ENCODE measurements at regions not wholly inside any gene's neighbourhood (a gene's known extent, or its start where the extent isn't known, plus 50 kb on each side); places are given as distances from the start of the nearest gene placed in this dataset.
A peak's percentile ranks its signal among the peaks of the same experiment; 100 is the strongest.

DNA sequence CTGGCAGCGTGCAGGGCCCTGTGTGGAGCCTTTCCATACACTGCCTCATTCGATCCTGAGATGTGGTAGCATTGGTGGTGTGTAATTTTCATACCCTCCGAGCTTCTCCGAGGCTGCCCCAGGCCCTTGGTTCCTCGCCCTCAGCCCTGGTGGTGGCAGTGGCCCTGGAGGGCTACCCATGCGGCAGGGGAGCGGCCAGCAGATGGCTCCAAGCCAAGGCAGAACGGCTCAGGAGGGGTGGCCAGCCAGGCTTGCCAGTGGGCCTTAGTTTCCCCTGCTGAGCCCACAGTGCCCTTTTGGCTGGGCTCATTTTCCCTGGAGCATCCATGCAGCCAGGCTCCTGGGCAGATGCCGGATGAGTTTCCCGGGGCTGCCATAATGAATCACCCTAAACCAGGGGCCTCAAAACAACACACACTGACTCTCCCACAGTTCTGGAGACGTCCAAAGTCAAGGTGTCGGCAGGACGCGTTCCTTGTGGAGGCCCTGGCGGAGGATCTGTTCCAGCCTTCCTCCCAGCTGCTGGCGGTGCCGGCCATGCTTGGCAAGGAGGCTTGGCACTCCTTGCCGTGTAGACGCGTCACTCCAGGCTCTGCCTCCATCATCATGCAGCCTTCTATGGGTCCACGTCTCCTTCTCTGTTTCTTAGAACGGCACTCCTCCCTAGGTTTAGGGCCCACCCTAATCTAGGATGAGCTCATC is 158.8 kb upstream of the GSE1 start:
- H3K9me3 ChIP-seq (ENCODE audit: low read depth, low read length) = no peaks in the 10 kb centered on the region
- no peak for TF ChIP-seq POLR2AphosphoS5 (IDR thresholded peaks at IDR 0.05; ENCODE audit: borderline replicate concordance, low read depth, low read length)
- TF ChIP-seq FOXP2 (optimal IDR thresholded peaks at IDR 0.05; ENCODE audit: control extremely low read depth, extremely low read length, insufficient read depth) = no peak
- no peak for TF ChIP-seq EZH2 (IDR thresholded peaks at IDR 0.05)
- no peak overlapping the region for H3K9ac ChIP-seq (ENCODE audit: insufficient read length)
- no peak overlapping the region for H3K4me3 ChIP-seq
- DNase-seq (ENCODE audit: low read depth, low spot score) = no peak
- no peak overlapping the region for H3K27ac ChIP-seq
- no peaks in the 10 kb centered on the region for H3K36me3 ChIP-seq (ENCODE audit: insufficient read depth, low read length)

DNA sequence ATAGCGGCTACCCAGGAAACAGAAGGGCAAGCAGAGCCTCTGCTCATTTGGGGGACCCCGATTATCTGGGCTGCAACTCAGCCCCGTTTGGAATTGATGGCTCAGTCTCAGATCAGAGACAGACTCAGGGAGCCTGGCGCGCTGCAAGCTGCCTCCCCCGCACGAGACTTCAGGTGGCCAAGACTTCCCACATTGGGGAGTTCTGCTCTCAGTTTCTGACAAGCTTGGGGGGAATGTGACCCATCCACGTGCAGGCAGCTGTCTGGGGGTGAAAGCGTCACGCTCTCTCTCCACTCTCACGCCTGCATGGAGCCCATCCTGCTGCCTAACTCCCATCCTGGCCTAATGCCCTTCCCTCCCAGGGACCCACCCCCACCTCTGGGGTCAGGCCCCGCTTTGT is 157.6 kb upstream of the GSE1 start:
- Histone ChIP-seq H3K4me3 (no peak overlapping the region), H3K9ac (ENCODE audit: insufficient read length) (no peak overlapping the region), H3K9me3 (ENCODE audit: low read depth, low read length) (no peaks in the 10 kb centered on the region), H3K27ac (no peak overlapping the region), H3K36me3 (ENCODE audit: insufficient read depth, low read length) (no peaks in the 10 kb centered on the region)
- DNase-seq (ENCODE audit: low read depth, low spot score) = no peak
- no peak for TF ChIP-seq POLR2AphosphoS5 (IDR thresholded peaks at IDR 0.05; ENCODE audit: borderline replicate concordance, low read depth, low read length)
- TF ChIP-seq EZH2 (IDR thresholded peaks at IDR 0.05) = no peak
- no peak for TF ChIP-seq FOXP2 (optimal IDR thresholded peaks at IDR 0.05; ENCODE audit: control extremely low read depth, extremely low read length, insufficient read depth)

DNA sequence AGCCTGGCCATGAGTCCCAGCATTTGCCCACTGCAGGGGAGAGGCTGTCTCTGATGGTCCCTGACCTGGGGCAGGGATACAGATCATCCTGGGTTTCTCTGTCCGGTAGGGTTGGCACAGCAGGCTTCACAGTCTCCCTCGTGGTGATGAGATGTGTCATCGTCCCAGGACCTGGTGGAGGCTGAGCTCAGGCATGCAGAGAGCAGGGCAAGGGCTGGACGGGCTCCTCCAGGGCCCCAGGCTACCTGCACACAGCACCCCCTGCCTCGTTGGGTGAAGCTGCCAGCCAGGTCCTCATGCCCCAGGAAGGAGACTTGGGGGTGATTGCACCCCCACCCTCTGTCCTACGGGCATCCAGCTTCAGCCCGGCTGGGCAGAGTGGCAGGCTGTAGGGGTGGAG is 155.8 kb upstream of the GSE1 start:
- DNase-seq (ENCODE audit: low read depth, low spot score) = no peak
- no peaks in the 10 kb centered on the region for H3K36me3 ChIP-seq (ENCODE audit: insufficient read depth, low read length)
- no peak overlapping the region for H3K9ac ChIP-seq (ENCODE audit: insufficient read length)
- no peaks in the 10 kb centered on the region for H3K9me3 ChIP-seq (ENCODE audit: low read depth, low read length)
- H3K4me3 ChIP-seq = no peak overlapping the region
- TF ChIP-seq FOXP2 (optimal IDR thresholded peaks at IDR 0.05; ENCODE audit: control extremely low read depth, extremely low read length, insufficient read depth) = no peak
- no peak for TF ChIP-seq POLR2AphosphoS5 (IDR thresholded peaks at IDR 0.05; ENCODE audit: borderline replicate concordance, low read depth, low read length)
- no peak for TF ChIP-seq EZH2 (IDR thresholded peaks at IDR 0.05)
- H3K27ac ChIP-seq = no peak overlapping the region

DNA sequence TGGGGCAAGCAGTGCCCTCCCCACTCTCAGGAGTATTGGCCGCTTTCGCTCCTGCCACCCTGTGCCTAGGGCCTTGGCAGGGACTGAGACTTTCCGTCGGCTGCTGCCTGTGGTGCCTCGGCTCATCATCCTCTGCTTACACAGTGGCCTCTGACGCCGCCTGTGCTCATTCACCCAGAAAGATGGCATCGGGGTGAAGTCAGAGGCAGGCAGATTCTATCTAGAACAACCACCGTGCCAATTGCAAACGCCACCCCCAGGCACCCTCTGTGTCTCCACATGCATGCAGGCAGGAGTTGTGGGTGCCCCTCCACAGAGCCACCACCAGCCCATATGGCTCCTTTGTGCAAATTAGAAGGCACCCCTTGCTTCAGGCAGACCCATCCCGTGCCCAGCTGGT is 154.2 kb upstream of the GSE1 start:
- no peak overlapping the region for H3K27ac ChIP-seq
- TF ChIP-seq POLR2AphosphoS5 (IDR thresholded peaks at IDR 0.05; ENCODE audit: borderline replicate concordance, low read depth, low read length) (no peak), EZH2 (IDR thresholded peaks at IDR 0.05) (no peak), FOXP2 (optimal IDR thresholded peaks at IDR 0.05; ENCODE audit: control extremely low read depth, extremely low read length, insufficient read depth) (no peak)
- no peak for DNase-seq (ENCODE audit: low read depth, low spot score)
- H3K36me3 ChIP-seq (ENCODE audit: insufficient read depth, low read length) = no peaks in the 10 kb centered on the region
- no peak overlapping the region for H3K4me3 ChIP-seq
- no peaks in the 10 kb centered on the region for H3K9me3 ChIP-seq (ENCODE audit: low read depth, low read length)
- H3K9ac ChIP-seq (ENCODE audit: insufficient read length) = no peak overlapping the region

DNA sequence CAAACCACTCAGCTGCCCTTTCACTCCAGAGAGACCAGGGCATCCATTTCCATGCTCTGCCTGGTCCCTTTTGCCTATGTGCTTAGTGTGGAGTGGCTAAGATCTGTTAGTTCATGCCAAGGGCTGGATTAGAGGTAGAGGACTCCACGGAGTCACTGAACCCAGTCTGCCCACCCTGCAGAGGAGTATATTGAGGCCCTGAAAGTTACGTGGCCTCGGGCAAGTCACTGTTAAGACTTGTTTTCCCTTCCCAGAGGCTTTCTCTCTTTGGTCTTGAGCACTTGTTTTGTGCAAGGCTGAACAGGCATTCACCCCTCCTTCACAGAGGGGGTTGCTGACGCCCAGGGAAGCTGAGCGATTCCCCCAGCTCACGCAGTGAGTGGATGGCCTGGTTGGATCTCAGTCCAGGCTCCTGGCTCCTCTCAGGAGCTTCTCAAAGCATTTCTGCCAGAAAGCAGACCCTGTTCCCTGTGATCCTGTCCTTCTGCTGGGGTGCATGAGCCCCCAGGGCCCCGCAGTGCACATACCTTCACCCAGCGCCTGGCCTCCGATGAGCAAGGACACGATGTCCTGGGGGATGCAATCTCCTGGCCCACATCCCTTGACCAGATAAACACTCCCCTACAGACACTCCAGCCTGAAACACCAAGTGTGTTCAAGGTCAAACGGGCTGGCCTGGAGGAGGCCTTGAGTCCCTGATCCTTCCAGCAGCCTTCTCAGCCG is 153.4 kb upstream of the GSE1 start:
- no peak for TF ChIP-seq EZH2 (IDR thresholded peaks at IDR 0.05)
- no peak for TF ChIP-seq POLR2AphosphoS5 (IDR thresholded peaks at IDR 0.05; ENCODE audit: borderline replicate concordance, low read depth, low read length)
- TF ChIP-seq FOXP2 (optimal IDR thresholded peaks at IDR 0.05; ENCODE audit: control extremely low read depth, extremely low read length, insufficient read depth) = no peak
- Histone ChIP-seq H3K27ac (no peak overlapping the region), H3K9ac (ENCODE audit: insufficient read length) (no peak overlapping the region), H3K9me3 (ENCODE audit: low read depth, low read length) (no peaks in the 10 kb centered on the region), H3K36me3 (ENCODE audit: insufficient read depth, low read length) (no peaks in the 10 kb centered on the region), H3K4me3 (no peak overlapping the region)
- no peak for DNase-seq (ENCODE audit: low read depth, low spot score)

DNA sequence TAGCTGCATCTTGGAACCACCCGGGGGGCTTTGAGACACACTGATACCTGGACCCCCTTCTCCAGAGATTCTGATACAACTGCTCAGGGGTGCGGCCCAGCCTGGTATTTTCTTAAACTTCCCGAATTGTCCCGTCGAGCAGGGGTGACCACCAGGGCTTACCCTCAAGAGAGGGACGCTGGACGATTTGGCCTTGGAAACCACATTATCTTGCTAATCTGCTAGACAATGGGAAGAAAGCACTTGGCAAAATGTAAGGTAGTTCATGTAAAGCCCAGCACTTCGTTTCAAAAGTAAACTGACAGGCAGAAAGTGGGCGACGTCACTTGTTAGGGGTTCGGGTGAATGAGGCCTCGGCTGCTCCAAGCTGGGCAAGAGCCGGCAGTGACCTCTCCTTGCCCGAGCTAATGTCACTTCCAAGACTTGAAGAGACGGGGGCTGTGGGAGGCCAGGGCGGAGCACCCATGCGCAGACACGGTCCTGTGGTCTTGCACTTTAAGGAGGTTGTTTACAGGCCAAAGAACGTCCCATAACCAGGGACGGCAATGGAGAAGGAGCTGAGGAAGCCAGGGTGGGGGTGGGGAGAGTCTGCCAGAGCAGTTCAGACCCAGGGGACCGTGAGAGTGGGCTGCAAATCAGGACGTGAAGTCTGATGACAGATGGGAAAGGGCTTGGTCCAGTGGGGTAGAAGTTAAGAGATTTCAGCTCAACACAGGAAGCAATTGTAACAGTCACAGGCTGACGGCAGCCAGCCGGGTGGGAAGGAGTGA is 152.7 kb upstream of the GSE1 start:
- TF ChIP-seq FOXP2 (optimal IDR thresholded peaks at IDR 0.05; ENCODE audit: control extremely low read depth, extremely low read length, insufficient read depth) (no peak), EZH2 (IDR thresholded peaks at IDR 0.05) (no peak), POLR2AphosphoS5 (IDR thresholded peaks at IDR 0.05; ENCODE audit: borderline replicate concordance, low read depth, low read length) (no peak)
- DNase-seq (ENCODE audit: low read depth, low spot score) = no peak
- no peak overlapping the region for H3K27ac ChIP-seq
- H3K9ac ChIP-seq (ENCODE audit: insufficient read length) = no peak overlapping the region
- H3K9me3 ChIP-seq (ENCODE audit: low read depth, low read length) = no peaks in the 10 kb centered on the region
- no peaks in the 10 kb centered on the region for H3K36me3 ChIP-seq (ENCODE audit: insufficient read depth, low read length)
- no peak overlapping the region for H3K4me3 ChIP-seq

DNA sequence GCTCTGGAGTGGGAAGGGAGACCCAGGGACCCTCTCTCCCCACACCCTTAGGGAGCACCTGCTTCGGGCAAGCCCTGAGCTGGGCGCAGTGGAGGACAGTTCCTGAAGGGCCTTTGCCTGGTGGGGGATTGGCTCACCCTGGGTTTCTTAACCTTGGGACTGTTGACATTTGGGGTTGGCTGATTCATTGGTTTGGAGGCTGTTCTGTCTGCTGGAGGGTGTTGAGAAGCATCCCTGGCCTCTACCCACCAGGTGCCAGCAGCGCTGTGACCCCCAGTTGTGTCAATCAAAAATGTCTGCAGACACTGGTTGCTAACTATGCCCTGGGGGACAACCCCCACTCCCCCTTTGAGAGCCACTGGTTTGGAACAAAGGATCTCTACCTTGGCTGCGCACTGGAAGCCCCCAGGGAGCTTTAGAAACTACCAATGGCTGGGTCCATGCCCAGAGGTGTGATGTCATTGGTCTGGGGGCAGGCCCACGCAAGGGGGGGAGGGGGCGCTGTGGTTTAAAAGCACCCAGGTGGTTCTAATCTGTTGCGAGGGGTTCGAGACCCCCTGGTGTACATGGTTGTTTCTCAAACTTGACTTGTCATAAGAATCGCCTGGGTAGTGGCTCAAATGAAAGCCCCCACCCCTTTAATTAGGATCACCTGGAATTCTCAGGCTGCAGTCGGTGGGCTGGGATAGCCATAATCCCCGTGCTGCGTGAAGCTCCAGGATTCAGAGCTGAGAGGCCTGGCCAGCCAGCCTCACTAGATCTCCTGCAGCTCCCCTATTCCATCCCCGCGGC is 151.9 kb upstream of the GSE1 start:
- Histone ChIP-seq H3K9me3 (ENCODE audit: low read depth, low read length) (no peaks in the 10 kb centered on the region), H3K36me3 (ENCODE audit: insufficient read depth, low read length) (no peaks in the 10 kb centered on the region), H3K9ac (ENCODE audit: insufficient read length) (no peak overlapping the region), H3K4me3 (peak overlapping the region; percentile 65; the same call in 1 of the 2 replicates), H3K27ac (no peak overlapping the region)
- no peak for DNase-seq (ENCODE audit: low read depth, low spot score)
- no peak for TF ChIP-seq POLR2AphosphoS5 (IDR thresholded peaks at IDR 0.05; ENCODE audit: borderline replicate concordance, low read depth, low read length)
- TF ChIP-seq EZH2 (IDR thresholded peaks at IDR 0.05) = no peak
- no peak for TF ChIP-seq FOXP2 (optimal IDR thresholded peaks at IDR 0.05; ENCODE audit: control extremely low read depth, extremely low read length, insufficient read depth)
